ENCODE measurements at regions not wholly inside any gene's neighbourhood (a gene's known extent, or its start where the extent isn't known, plus 50 kb on each side); places are given as distances from the start of the nearest gene placed in this dataset.

- TF ChIP-seq CTCF (IDR thresholded peaks at IDR 0.05) (no peak), EZH2 (IDR thresholded peaks at IDR 0.05; ENCODE audit: borderline replicate concordance, insufficient read depth, low read depth, low read length, poor library complexity, severe bottlenecking) (no peak)
Observed at GRCh38 chr2:16178551-16179130, 238.3 kb downstream of the MYCN start.

Data from B cell (primary cell).